DOHH2 (cell line): ENCODE measurements at regions not wholly inside any gene's neighbourhood (a gene's known extent, or its start where the extent isn't known, plus 50 kb on each side); places are given as distances from the start of the nearest gene placed in this dataset.

Source experiments
- EZH2phosphoT487 ChIP-seq: fragments of 200-600 bp; sonication (generic); IDR thresholded peaks from 2 replicates; pipeline ENCODE4 v1.6.1; 2017; ENCODE audit warnings: borderline replicate concordance, mild to moderate bottlenecking, antibody characterized with exemption, low read length, moderate library complexity, mixed read lengths
- TF ChIP-seq, protein P1 (sequence below): fragments of 200-600 bp; sonication (generic); IDR thresholded peaks from one replicate; pipeline ENCODE4 v1.5.1; 2014; ENCODE audit warnings: antibody characterized with exemption, mild to moderate bottlenecking, low read depth, low read length; ENCODE audit not compliant: poor library complexity, severe bottlenecking

DNA sequence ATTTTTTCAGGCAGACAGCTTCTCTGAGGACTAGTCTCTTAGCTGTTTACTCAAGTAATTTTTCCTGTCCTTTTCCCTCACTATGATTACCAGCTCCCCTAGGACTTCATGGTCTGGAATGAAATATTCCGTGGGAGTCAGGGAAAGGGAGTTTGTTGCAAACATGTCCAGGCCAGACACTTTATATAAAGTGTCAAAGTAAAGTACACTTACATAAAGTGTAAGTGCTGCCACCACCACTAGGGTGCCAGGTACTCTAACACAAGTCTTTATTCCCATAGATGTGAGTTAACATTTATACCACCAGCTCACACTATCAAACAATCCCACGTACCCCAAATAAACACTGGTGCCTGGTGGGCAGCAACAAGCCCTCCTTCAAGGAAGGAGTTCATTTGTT, 179.8 kb downstream of the SNRPN start:
- TF ChIP-seq, protein P1, sequence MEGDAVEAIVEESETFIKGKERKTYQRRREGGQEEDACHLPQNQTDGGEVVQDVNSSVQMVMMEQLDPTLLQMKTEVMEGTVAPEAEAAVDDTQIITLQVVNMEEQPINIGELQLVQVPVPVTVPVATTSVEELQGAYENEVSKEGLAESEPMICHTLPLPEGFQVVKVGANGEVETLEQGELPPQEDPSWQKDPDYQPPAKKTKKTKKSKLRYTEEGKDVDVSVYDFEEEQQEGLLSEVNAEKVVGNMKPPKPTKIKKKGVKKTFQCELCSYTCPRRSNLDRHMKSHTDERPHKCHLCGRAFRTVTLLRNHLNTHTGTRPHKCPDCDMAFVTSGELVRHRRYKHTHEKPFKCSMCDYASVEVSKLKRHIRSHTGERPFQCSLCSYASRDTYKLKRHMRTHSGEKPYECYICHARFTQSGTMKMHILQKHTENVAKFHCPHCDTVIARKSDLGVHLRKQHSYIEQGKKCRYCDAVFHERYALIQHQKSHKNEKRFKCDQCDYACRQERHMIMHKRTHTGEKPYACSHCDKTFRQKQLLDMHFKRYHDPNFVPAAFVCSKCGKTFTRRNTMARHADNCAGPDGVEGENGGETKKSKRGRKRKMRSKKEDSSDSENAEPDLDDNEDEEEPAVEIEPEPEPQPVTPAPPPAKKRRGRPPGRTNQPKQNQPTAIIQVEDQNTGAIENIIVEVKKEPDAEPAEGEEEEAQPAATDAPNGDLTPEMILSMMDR = peak; percentile 39
- no peak for TF ChIP-seq EZH2phosphoT487
